GM12878 (cell line): ENCODE measurements at regions not wholly inside any gene's neighbourhood (a gene's known extent, or its start where the extent isn't known, plus 50 kb on each side); places are given as distances from the start of the nearest gene placed in this dataset.

Experiments used
- ATAC-seq: fragments of 200-7000 bp; cut with Tn5 transposase; 3 replicates; pipeline ENCODE4 v1.9.1; 2020; ENCODE audit warnings: mild to moderate bottlenecking, moderate library complexity
- BruUV-seq: library from RNA; stranded (reverse); fragments of 400-500 nt; replicated peaks from 2 replicates; lab custom pipeline; 2021; lab: Mats Ljungman, UMichigan
- CTCF ChIA-PET: fragments of 300-600 bp; sonication (Branson Sonifier 250); formaldehyde crosslinking; extraction: SDS; loops from one replicate; lab custom pipeline; 2021; ENCODE audit warnings: inconsistent platforms; lab: Yijun Ruan, JAX
- POLR2A ChIA-PET: fragments of 350-600 bp; formaldehyde crosslinking; extraction: SDS; loops from one replicate; lab custom pipeline; 2021; ENCODE audit warnings: inconsistent platforms; lab: Charles Lee
- RAD21 ChIA-PET: fragments of 300-600 bp; sonication (Branson Sonifier 250); formaldehyde crosslinking; loops from one replicate; lab custom pipeline; 2023; ENCODE audit warnings: antibody characterized with exemption; ENCODE audit not compliant: unreplicated experiment; lab: Charles Lee
- SMC1A ChIA-PET: fragments of 300-600 bp; sonication (Branson Sonifier 250); formaldehyde crosslinking; loops from one replicate; lab custom pipeline; 2023; ENCODE audit not compliant: unreplicated experiment, uncharacterized antibody; lab: Charles Lee
- DNase-seq: peaks from one replicate; pipeline ENCODE4 v3.0.0-alpha.2; 2011; ENCODE audit warnings: low read depth, low spot score
- FAIRE-seq: peaks from 3 replicates; lab custom pipeline; 2011; peaks lifted over from hg19 to GRCh38; lab: Jason Lieb, UNC
- H2AFZ ChIP-seq: 2 replicates; pipeline ENCODE4 v1.6.0; 2011; ENCODE audit warnings: low read depth, low read length, control low read depth; ENCODE audit not compliant: control insufficient read depth
- H3K27ac ChIP-seq: 2 replicates; pipeline ENCODE4 v1.5.1; 2011; ENCODE audit warnings: control low read depth; ENCODE audit not compliant: control insufficient read depth, insufficient read depth
- H3K27me3 ChIP-seq, 2 experiments: replicated peaks in 1 of 2; 2 replicates each; pipeline versions ENCODE4 v1.6.0 to v1.6.1; 2011; ENCODE audit warnings: low read length in 1 of 2; ENCODE audit not compliant: control insufficient read depth in 2 of 2, insufficient read depth in 2 of 2
- H3K36me3 ChIP-seq, 2 experiments: 2 replicates each; pipeline ENCODE4 v1.5.1; 2011; ENCODE audit warnings: low read length in 1 of 2; ENCODE audit not compliant: control insufficient read depth in 2 of 2, insufficient read depth in 2 of 2
- H3K4me1 ChIP-seq: 2 replicates; pipeline ENCODE4 v1.6.1; 2011; ENCODE audit warnings: mild to moderate bottlenecking, low read length, moderate library complexity, mixed read lengths; ENCODE audit not compliant: control insufficient read depth, insufficient read depth
- H3K4me2 ChIP-seq: 2 replicates; pipeline ENCODE4 v1.6.0; 2011; ENCODE audit warnings: control low read depth; ENCODE audit not compliant: control insufficient read depth, insufficient read depth
- H3K4me3 ChIP-seq: fragments of 200-600 bp; sonication (generic); 2 replicates; pipeline ENCODE4 v1.5.1; 2016
- H3K79me2 ChIP-seq: 2 replicates; pipeline ENCODE4 v1.6.0; 2011; ENCODE audit warnings: low read length; ENCODE audit not compliant: control insufficient read depth, insufficient read depth
- H3K9ac ChIP-seq: 2 replicates; pipeline ENCODE4 v1.8.0; 2011; ENCODE audit warnings: low read length, control low read depth, mixed read lengths; ENCODE audit not compliant: control insufficient read depth, insufficient read depth
- H3K9me3 ChIP-seq: replicated peaks from 3 replicates; pipeline ENCODE4 v1.5.1; 2011; ENCODE audit warnings: mild to moderate bottlenecking, low read length; ENCODE audit not compliant: control insufficient read depth, insufficient read depth
- H4K20me1 ChIP-seq: 2 replicates; pipeline ENCODE4 v1.6.0; 2011; ENCODE audit not compliant: control insufficient read depth, insufficient read depth
- JUNB ChIP-seq: IDR thresholded peaks from 2 replicates; pipeline ENCODE4 v1.6.1; 2016; ENCODE audit warnings: antibody characterized with exemption, mild to moderate bottlenecking
- NR2C2 ChIP-seq: IDR thresholded peaks from 2 replicates; pipeline ENCODE4 v1.6.1; 2011; ENCODE audit warnings: borderline replicate concordance, low read depth; ENCODE audit not compliant: control insufficient read depth, insufficient read length
- NR2F1 ChIP-seq: fragments of 450-650 bp; conservative IDR thresholded peaks from 2 replicates; pipeline ENCODE4 v1.6.1; 2017; ENCODE audit warnings: mild to moderate bottlenecking
- PAX5 ChIP-seq: IDR thresholded peaks from 2 replicates; pipeline ENCODE4 v1.6.1; 2011; ENCODE audit warnings: low read depth, low read length, borderline replicate concordance
- PML ChIP-seq: IDR thresholded peaks from 2 replicates; pipeline ENCODE4 v1.6.1; 2012; ENCODE audit warnings: low read length, inconsistent platforms
- ZBTB40 ChIP-seq: fragments of 450-650 bp; IDR thresholded peaks from 2 replicates; pipeline ENCODE4 v1.6.1; 2016; ENCODE audit warnings: mild to moderate bottlenecking, moderate library complexity, borderline replicate concordance
- ZZZ3 ChIP-seq: IDR thresholded peaks from 2 replicates; pipeline ENCODE4 v1.6.1; 2011; ENCODE audit warnings: low read depth; ENCODE audit not compliant: control insufficient read depth, insufficient read length
- WGBS: methylation state at CpG from one replicate; pipeline ENCODE4 v1.1.6; 2016; ENCODE audit warnings: low lambda C conversion rate; ENCODE audit not compliant: insufficient replicate concordance, insufficient coverage; ENCODE audit errors: missing lambda C conversion rate; 5-methylcytosine and 5-hydroxymethylcytosine counted together
- in situ Hi-C: fragments of 300-500 bp; cut with MboI; formaldehyde crosslinking; loops from 9 replicates; pipeline ENCODE4 v1.14.3; 2018; ENCODE audit warnings: mixed read lengths
- intact Hi-C: fragments of 100-400 bp; cut with micrococcal nuclease; formaldehyde crosslinking; loops from one replicate; pipeline ENCODE4 v1.14.2; 2022; ENCODE audit not compliant: unreplicated experiment
- TF ChIP-seq, protein P1 (sequence below): fragments of 450-650 bp; IDR thresholded peaks from 2 replicates; pipeline ENCODE4 v1.6.1; 2017; ENCODE audit warnings: mild to moderate bottlenecking, moderate library complexity
- TF ChIP-seq, protein P2 (sequence below): fragments of 450-650 bp; IDR thresholded peaks from 2 replicates; pipeline ENCODE4 v1.6.1; 2017; ENCODE audit warnings: mild to moderate bottlenecking, low read depth, inconsistent platforms; ENCODE audit not compliant: poor library complexity, severe bottlenecking
- TF ChIP-seq, protein P3 (sequence below): fragments of 450-650 bp; IDR thresholded peaks from 2 replicates; pipeline ENCODE4 v1.6.1; 2018; ENCODE audit warnings: mild to moderate bottlenecking, low read depth, moderate library complexity; ENCODE audit not compliant: partially characterized antibody

DNA sequence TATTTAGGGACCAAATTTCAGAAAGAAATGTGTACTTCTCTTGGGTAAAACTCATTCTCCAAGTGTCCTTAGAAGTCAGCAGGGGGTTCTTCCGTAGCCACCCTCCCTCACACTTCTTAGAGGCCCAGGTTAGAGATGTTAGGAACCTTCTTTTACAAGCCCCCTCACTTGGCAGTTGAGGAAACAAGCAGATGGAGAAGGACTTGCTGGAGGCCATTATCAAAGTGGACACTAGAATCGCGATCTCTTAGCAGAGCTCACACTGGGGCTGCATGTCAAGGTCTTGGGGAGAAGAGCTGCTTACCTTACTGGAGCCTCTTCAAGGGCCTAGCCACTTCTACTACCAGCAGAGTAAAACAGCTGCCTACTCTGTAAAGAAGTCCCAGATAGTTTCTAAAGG lies 69.4 kb upstream of the POLG start:
- Histone ChIP-seq H4K20me1 (no peaks in the 10 kb centered on the region), H3K9me3 (no peaks in the 10 kb centered on the region), H3K9ac (no peak overlapping the region), H2AFZ (no peak overlapping the region), H3K79me2 (no peaks in the 10 kb centered on the region; the same call in 1 of the 2 replicates), H3K4me2 (no peak overlapping the region), H3K36me3 (no peaks in the 10 kb centered on the region), H3K4me1 (peaks cover 18% of the 10 kb centered on the region), H3K27ac (no peak overlapping the region), H3K4me3 (no peak overlapping the region), H3K27me3 (peaks cover 2 to 17% of the 10 kb centered on the region in 2 experiments; a peak in 3 of 4 replicates)
- whole genome bisulfite sequencing: 94% methylated on average over 3 of the region's 3 CpGs
- no peak for DNase-seq
- ATAC-seq: no peak
- in situ Hi-C loops: no loop called here
- ChIA-PET RAD21 (no interaction called here), SMC1A (no interaction called here), POLR2A (no interaction called here), CTCF (interaction anchor here (0.6 to 1.8 kb wide), 6 partner anchors 8 to 50 kb away, joined by 3 to 7 read pairs (median 4); no protein-coding TSS in a partner anchor)
- TF ChIP-seq PML (no peak), NR2F1 (no peak), PAX5 (no peak), ZBTB40 (no peak), ZZZ3 (no peak), NR2C2 (no peak), JUNB (no peak)
- TF ChIP-seq, protein P1, sequence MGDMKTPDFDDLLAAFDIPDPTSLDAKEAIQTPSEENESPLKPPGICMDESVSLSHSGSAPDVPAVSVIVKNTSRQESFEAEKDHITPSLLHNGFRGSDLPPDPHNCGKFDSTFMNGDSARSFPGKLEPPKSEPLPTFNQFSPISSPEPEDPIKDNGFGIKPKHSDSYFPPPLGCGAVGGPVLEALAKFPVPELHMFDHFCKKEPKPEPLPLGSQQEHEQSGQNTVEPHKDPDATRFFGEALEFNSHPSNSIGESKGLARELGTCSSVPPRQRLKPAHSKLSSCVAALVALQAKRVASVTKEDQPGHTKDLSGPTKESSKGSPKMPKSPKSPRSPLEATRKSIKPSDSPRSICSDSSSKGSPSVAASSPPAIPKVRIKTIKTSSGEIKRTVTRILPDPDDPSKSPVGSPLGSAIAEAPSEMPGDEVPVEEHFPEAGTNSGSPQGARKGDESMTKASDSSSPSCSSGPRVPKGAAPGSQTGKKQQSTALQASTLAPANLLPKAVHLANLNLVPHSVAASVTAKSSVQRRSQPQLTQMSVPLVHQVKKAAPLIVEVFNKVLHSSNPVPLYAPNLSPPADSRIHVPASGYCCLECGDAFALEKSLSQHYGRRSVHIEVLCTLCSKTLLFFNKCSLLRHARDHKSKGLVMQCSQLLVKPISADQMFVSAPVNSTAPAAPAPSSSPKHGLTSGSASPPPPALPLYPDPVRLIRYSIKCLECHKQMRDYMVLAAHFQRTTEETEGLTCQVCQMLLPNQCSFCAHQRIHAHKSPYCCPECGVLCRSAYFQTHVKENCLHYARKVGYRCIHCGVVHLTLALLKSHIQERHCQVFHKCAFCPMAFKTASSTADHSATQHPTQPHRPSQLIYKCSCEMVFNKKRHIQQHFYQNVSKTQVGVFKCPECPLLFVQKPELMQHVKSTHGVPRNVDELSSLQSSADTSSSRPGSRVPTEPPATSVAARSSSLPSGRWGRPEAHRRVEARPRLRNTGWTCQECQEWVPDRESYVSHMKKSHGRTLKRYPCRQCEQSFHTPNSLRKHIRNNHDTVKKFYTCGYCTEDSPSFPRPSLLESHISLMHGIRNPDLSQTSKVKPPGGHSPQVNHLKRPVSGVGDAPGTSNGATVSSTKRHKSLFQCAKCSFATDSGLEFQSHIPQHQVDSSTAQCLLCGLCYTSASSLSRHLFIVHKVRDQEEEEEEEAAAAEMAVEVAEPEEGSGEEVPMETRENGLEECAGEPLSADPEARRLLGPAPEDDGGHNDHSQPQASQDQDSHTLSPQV: no peak
- TF ChIP-seq, protein P2, sequence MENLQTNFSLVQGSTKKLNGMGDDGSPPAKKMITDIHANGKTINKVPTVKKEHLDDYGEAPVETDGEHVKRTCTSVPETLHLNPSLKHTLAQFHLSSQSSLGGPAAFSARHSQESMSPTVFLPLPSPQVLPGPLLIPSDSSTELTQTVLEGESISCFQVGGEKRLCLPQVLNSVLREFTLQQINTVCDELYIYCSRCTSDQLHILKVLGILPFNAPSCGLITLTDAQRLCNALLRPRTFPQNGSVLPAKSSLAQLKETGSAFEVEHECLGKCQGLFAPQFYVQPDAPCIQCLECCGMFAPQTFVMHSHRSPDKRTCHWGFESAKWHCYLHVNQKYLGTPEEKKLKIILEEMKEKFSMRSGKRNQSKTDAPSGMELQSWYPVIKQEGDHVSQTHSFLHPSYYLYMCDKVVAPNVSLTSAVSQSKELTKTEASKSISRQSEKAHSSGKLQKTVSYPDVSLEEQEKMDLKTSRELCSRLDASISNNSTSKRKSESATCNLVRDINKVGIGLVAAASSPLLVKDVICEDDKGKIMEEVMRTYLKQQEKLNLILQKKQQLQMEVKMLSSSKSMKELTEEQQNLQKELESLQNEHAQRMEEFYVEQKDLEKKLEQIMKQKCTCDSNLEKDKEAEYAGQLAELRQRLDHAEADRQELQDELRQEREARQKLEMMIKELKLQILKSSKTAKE: no peak
- TF ChIP-seq, protein P3, sequence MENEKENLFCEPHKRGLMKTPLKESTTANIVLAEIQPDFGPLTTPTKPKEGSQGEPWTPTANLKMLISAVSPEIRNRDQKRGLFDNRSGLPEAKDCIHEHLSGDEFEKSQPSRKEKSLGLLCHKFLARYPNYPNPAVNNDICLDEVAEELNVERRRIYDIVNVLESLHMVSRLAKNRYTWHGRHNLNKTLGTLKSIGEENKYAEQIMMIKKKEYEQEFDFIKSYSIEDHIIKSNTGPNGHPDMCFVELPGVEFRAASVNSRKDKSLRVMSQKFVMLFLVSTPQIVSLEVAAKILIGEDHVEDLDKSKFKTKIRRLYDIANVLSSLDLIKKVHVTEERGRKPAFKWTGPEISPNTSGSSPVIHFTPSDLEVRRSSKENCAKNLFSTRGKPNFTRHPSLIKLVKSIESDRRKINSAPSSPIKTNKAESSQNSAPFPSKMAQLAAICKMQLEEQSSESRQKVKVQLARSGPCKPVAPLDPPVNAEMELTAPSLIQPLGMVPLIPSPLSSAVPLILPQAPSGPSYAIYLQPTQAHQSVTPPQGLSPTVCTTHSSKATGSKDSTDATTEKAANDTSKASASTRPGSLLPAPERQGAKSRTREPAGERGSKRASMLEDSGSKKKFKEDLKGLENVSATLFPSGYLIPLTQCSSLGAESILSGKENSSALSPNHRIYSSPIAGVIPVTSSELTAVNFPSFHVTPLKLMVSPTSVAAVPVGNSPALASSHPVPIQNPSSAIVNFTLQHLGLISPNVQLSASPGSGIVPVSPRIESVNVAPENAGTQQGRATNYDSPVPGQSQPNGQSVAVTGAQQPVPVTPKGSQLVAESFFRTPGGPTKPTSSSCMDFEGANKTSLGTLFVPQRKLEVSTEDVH: no peak
- intact Hi-C loops: no loop called here
- no peak for FAIRE-seq
- BruUV-seq: no TSS peak
